Activated CD8-positive, alpha-beta T cell treated with anti-CD3 and anti-CD28 coated beads for 36 hours (primary cell): ENCODE measurements at regions not wholly inside any gene's neighbourhood (a gene's known extent, or its start where the extent isn't known, plus 50 kb on each side); places are given as distances from the start of the nearest gene placed in this dataset.
"Not testable (repeated sequence)": the region's sequence is repeated elsewhere in the genome, so short reads cannot be mapped to it uniquely, and the experiment has no call there.

Experiments
- ATAC-seq: fragments of 200-7000 bp; cut with Tn5 transposase; one replicate; pipeline ENCODE4 v1.10.0; 2021; ENCODE audit warnings: mild to moderate bottlenecking, moderate library complexity
- CTCF ChIA-PET: fragments of 350-600 bp; sonication (Branson Sonifier 250); formaldehyde crosslinking; loops from one replicate; lab custom pipeline; 2021; ENCODE audit warnings: antibody characterized with exemption; lab: Charles Lee
- POLR2A ChIA-PET: fragments of 350-600 bp; sonication (Branson Sonifier 250); formaldehyde crosslinking; loops from one replicate; lab custom pipeline; 2021; ENCODE audit warnings: antibody characterized with exemption; lab: Charles Lee
- DNase-seq: peaks from one replicate; pipeline ENCODE4 v3.0.0-alpha.2; 2020
- H3K27ac Mint-ChIP-seq: one replicate; pipeline ENCODE4 v1.8.0; 2021; ENCODE audit warnings: mild to moderate bottlenecking, mixed read lengths
- H3K27me3 Mint-ChIP-seq: one replicate; pipeline ENCODE4 v1.8.0; 2021; ENCODE audit warnings: mixed read lengths
- H3K36me3 Mint-ChIP-seq: one replicate; pipeline ENCODE4 v1.8.0; 2021; ENCODE audit warnings: low read depth, mixed read lengths
- H3K4me1 Mint-ChIP-seq: one replicate; pipeline ENCODE4 v1.8.0; 2021; ENCODE audit warnings: low read depth, mixed read lengths
- H3K4me3 Mint-ChIP-seq: one replicate; pipeline ENCODE4 v1.8.0; 2021; ENCODE audit warnings: mild to moderate bottlenecking, moderate library complexity, mixed read lengths
- H3K9me3 Mint-ChIP-seq: one replicate; pipeline ENCODE4 v1.8.0; 2021; ENCODE audit warnings: mixed read lengths
- intact Hi-C: fragments of 100-400 bp; cut with micrococcal nuclease; formaldehyde crosslinking; loops from one replicate; pipeline ENCODE4 v1.10.0; 2022
- TF ChIP-seq, protein P1 (sequence below): fragments of 200-600 bp; IDR thresholded peaks from one replicate; pipeline ENCODE4 v1.8.0; 2022; ENCODE audit warnings: antibody characterized with exemption, mild to moderate bottlenecking

DNA sequence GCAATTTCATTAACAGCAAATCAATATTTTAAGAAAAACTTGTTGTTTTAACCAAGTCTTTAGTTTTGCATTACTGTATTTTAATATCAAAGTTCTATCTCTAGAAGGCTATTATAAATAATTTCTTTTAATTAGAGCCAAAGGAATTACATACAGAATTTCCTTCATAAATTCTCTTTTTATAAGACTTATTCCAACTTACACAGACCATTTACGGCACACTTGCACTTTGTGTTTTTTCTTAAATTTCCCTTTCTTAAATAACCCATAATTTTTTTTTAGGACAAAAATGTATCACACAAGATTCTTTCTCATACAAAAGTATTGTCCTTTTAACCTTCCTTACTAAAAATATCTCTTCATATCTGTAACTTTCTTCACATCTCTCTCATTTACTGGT, 458.5 kb upstream of the CHRM3 start:
- Mint-ChIP-seq H3K4me3 (no peak overlapping the region), H3K4me1 (no peaks in the 10 kb centered on the region), H3K9me3 (peaks cover 6% of the 10 kb centered on the region), H3K36me3 (no peaks in the 10 kb centered on the region), H3K27ac (no peak overlapping the region), H3K27me3 (no peaks in the 10 kb centered on the region)
- ATAC-seq (no peak), DNase-seq (no peak)
- intact Hi-C loops: no loop called here
- ChIA-PET CTCF (no interaction called here), POLR2A (no interaction called here)
- TF ChIP-seq, protein P1, sequence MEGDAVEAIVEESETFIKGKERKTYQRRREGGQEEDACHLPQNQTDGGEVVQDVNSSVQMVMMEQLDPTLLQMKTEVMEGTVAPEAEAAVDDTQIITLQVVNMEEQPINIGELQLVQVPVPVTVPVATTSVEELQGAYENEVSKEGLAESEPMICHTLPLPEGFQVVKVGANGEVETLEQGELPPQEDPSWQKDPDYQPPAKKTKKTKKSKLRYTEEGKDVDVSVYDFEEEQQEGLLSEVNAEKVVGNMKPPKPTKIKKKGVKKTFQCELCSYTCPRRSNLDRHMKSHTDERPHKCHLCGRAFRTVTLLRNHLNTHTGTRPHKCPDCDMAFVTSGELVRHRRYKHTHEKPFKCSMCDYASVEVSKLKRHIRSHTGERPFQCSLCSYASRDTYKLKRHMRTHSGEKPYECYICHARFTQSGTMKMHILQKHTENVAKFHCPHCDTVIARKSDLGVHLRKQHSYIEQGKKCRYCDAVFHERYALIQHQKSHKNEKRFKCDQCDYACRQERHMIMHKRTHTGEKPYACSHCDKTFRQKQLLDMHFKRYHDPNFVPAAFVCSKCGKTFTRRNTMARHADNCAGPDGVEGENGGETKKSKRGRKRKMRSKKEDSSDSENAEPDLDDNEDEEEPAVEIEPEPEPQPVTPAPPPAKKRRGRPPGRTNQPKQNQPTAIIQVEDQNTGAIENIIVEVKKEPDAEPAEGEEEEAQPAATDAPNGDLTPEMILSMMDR: no peak

DNA sequence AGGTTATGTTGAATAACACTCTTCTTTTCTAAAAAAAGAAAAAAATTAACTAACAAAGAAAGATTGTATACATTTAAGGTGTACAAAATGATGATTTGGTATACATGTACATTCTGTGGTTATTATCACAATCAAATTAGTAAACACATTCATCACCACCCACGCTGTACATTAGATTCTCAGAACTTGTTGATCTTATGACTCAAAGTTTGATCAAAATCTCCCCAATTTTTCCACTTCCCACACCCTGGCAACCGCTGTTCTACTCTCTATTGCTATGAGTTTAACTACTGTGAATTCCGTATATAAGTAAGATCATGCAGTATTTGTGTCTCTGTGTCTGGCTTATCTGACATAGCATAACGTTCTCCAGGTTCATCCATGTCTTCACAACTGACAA, 469.5 kb upstream of the CHRM3 start:
- intact Hi-C loops: no loop called here
- ChIA-PET POLR2A (no interaction called here), CTCF (no interaction called here)
- Mint-ChIP-seq H3K4me1 (no peaks in the 10 kb centered on the region), H3K27ac (no peak overlapping the region), H3K36me3 (no peaks in the 10 kb centered on the region), H3K4me3 (no peak overlapping the region), H3K27me3 (no peaks in the 10 kb centered on the region), H3K9me3 (peaks cover 4% of the 10 kb centered on the region)
- TF ChIP-seq, protein P1: no peak
- ATAC-seq (no peak), DNase-seq (no peak)

DNA sequence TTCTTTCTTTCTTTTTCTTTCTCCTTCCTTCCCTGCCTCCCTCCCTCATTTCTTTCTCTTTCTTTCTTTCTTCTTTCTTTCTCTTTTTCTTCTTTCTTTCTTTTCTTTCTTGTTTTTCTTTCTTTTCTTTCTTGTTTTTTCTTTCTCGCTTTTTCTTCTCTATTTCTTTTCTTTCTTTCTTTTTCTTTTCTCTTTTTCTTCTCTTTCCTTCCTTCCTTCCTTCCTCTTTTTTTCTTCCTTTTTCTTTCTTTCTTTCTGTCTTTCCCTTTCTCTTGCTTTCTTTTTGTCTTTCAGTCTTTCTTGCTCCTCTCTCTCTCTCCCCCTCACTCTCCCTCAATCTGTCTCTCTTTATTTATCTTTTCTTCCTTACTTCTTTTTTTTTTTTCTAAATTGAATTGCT, 472.0 kb upstream of the CHRM3 start:
- no peaks in the 10 kb centered on the region for H3K36me3 Mint-ChIP-seq
- no peaks in the 10 kb centered on the region for H3K4me1 Mint-ChIP-seq
- H3K27ac Mint-ChIP-seq: no peak overlapping the region
- H3K27me3 Mint-ChIP-seq: no peaks in the 10 kb centered on the region
- ATAC-seq (no peak), DNase-seq (no peak)
- TF ChIP-seq, protein P1: peak; percentile 45
- no peak overlapping the region for H3K4me3 Mint-ChIP-seq
- CTCF ChIA-PET: no interaction called here
- H3K9me3 Mint-ChIP-seq: peaks cover 6% of the 10 kb centered on the region
- POLR2A ChIA-PET: no interaction called here
- intact Hi-C loops: no loop called here

DNA sequence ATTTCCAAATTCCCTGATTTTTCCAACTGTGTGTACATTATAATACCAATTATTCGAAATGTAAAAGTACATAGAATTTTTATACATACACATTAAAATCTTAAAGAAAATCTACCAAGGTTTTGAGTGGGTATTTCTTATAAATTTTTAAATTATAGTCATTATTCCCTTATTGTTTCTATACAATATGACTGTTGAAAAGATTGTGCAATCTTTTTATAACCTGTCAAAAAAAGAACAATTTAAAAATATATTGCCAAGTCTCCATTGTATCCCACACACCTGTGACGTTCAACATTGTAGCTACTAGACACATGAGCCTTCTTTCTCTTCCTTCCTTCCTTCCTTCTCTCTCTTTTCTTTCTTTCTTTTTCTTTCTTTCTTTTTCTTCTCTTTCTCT, 473.2 kb upstream of the CHRM3 start:
- POLR2A ChIA-PET: no interaction called here
- no peaks in the 10 kb centered on the region for H3K36me3 Mint-ChIP-seq
- no peak overlapping the region for H3K4me3 Mint-ChIP-seq
- intact Hi-C loops: no loop called here
- DNase-seq (no peak), ATAC-seq (no peak)
- H3K27me3 Mint-ChIP-seq: no peaks in the 10 kb centered on the region
- CTCF ChIA-PET: interaction anchor here (0.7 kb wide), 1 partner anchor 1350 kb away, joined by 3 read pairs; no protein-coding TSS in a partner anchor
- H3K27ac Mint-ChIP-seq: no peak overlapping the region
- TF ChIP-seq, protein P1: no peak
- peaks cover 6% of the 10 kb centered on the region for H3K9me3 Mint-ChIP-seq
- H3K4me1 Mint-ChIP-seq: no peaks in the 10 kb centered on the region

DNA sequence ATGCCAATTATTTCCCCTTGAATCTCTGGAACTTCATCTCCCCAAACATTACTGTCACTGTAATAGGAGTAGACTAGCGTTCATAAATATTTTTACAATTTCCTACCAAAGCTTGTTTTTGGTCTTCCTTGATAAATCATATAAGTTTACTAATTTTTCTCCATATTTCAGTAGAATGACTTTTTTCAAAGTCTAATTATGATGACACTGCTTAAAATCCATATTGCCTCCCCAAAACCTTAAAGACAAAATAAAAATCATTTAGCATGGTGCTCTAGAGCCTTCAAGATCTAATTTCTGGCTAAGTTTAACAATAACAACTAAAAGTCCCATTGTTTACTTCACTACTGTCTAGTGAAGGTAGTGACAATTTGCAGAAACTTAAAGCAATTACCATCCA, 474.2 kb upstream of the CHRM3 start:
- Mint-ChIP-seq H3K27ac (no peak overlapping the region), H3K4me3 (no peak overlapping the region), H3K9me3 (peaks cover 6% of the 10 kb centered on the region), H3K36me3 (no peaks in the 10 kb centered on the region), H3K27me3 (no peaks in the 10 kb centered on the region), H3K4me1 (no peaks in the 10 kb centered on the region)
- ATAC-seq (no peak), DNase-seq (no peak)
- POLR2A ChIA-PET: no interaction called here
- CTCF ChIA-PET: no interaction called here
- TF ChIP-seq, protein P1: no peak
- intact Hi-C loops: no loop called here

DNA sequence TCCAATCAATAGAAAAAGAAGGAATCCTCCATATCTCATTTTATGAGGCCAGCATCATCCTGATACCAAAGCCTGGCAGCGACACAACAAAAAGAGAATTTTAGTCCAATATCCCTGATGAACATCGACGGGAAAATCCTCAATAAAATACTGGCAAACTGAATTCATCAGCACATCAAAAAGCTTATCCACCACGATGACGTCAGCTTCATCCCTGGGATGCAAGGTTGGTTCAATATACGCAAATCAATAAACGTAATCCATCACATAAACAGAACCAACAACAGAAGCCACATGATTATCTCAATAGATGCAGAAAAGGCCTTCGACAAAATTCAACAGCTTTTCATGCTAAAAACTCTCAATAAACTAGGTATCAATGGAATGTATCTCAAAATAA, 483.6 kb upstream of the CHRM3 start:
- H3K36me3 Mint-ChIP-seq, H3K27me3 Mint-ChIP-seq, H3K4me3 Mint-ChIP-seq, DNase-seq, ATAC-seq, H3K27ac Mint-ChIP-seq, H3K4me1 Mint-ChIP-seq, intact Hi-C loops, POLR2A ChIA-PET, CTCF ChIA-PET: not testable (repeated sequence)
- H3K9me3 Mint-ChIP-seq: peaks cover 20% of the 10 kb centered on the region
